Activated naive CD8-positive, alpha-beta T cell treated with anti-CD3 and anti-CD28 coated beads, Interleukin-2, amount 50 U/mL, for 24 hours (primary cell): ENCODE measurements at regions not wholly inside any gene's neighbourhood (a gene's known extent, or its start where the extent isn't known, plus 50 kb on each side); places are given as distances from the start of the nearest gene placed in this dataset.

Experiments
- ATAC-seq: fragments of 150-1000 bp; cut with Tn5 transposase; one replicate; pipeline ENCODE4 v1.10.0; 2021
- DNase-seq: peaks from one replicate; pipeline ENCODE4 v3.0.0; 2021
- H3K27ac Mint-ChIP-seq: one replicate; pipeline ENCODE4 v1.8.0; 2021; ENCODE audit warnings: mild to moderate bottlenecking, mixed read lengths
- H3K27me3 Mint-ChIP-seq: one replicate; pipeline ENCODE4 v1.8.0; 2021; ENCODE audit warnings: mixed read lengths
- H3K36me3 Mint-ChIP-seq: one replicate; pipeline ENCODE4 v1.8.0; 2021; ENCODE audit warnings: low read depth, mixed read lengths
- H3K4me1 Mint-ChIP-seq: one replicate; pipeline ENCODE4 v1.8.0; 2021; ENCODE audit warnings: mixed read lengths
- H3K4me3 Mint-ChIP-seq: one replicate; pipeline ENCODE4 v1.8.0; 2021; ENCODE audit warnings: mild to moderate bottlenecking, moderate library complexity, mixed read lengths
- H3K9me3 Mint-ChIP-seq: one replicate; pipeline ENCODE4 v1.8.0; 2021; ENCODE audit warnings: mixed read lengths

- ATAC-seq (no peak), DNase-seq (no peak)
- Mint-ChIP-seq H3K4me3 (no peak overlapping the region), H3K4me1 (peaks cover 2% of the 10 kb centered on the region), H3K27me3 (no peaks in the 10 kb centered on the region), H3K27ac (no peak overlapping the region), H3K9me3 (no peaks in the 10 kb centered on the region), H3K36me3 (no peaks in the 10 kb centered on the region)
Measured at GRCh38 chr12:46677749-46678148, 148.0 kb downstream of the SLC38A4 start.

- Mint-ChIP-seq H3K27ac (no peak overlapping the region), H3K4me1 (peaks cover 2% of the 10 kb centered on the region), H3K36me3 (no peaks in the 10 kb centered on the region), H3K4me3 (no peak overlapping the region), H3K9me3 (no peaks in the 10 kb centered on the region), H3K27me3 (no peaks in the 10 kb centered on the region)
- DNase-seq (no peak), ATAC-seq (no peak)
Measured at GRCh38 chr12:46676797-46677520, 148.8 kb downstream of the SLC38A4 start.

DNA sequence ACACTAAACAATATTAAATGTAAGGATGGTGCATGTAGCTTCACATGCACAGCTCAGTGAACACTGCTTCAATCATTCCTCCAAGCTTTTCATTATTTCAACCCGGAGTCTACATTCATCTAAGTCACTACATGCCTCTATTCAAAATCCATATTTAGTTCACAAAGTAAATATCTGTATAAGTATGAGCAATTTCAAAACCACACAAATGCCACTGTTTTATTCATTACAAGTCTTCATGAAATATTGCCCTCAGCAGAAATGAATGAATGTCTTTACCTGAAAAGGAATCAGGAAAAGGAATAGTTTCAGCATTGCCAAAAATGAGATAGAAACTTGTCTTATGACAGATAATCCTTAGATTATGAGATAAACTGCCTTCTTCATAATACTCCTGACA, 149.4 kb downstream of the SLC38A4 start:
- ATAC-seq (no peak), DNase-seq (no peak)
- H3K4me3 Mint-ChIP-seq = no peak overlapping the region
- H3K9me3 Mint-ChIP-seq = no peaks in the 10 kb centered on the region
- peaks cover 2% of the 10 kb centered on the region for H3K4me1 Mint-ChIP-seq
- H3K36me3 Mint-ChIP-seq = no peaks in the 10 kb centered on the region
- H3K27ac Mint-ChIP-seq = no peak overlapping the region
- no peaks in the 10 kb centered on the region for H3K27me3 Mint-ChIP-seq

- DNase-seq = no peak
- Mint-ChIP-seq H3K9me3 (no peaks in the 10 kb centered on the region), H3K4me3 (no peak overlapping the region), H3K36me3 (no peaks in the 10 kb centered on the region), H3K27ac (no peak overlapping the region), H3K4me1 (peaks cover 2% of the 10 kb centered on the region), H3K27me3 (no peaks in the 10 kb centered on the region)
- ATAC-seq = no peak
Measured at GRCh38 chr12:46675736-46676135, 150.1 kb downstream of the SLC38A4 start.

DNA sequence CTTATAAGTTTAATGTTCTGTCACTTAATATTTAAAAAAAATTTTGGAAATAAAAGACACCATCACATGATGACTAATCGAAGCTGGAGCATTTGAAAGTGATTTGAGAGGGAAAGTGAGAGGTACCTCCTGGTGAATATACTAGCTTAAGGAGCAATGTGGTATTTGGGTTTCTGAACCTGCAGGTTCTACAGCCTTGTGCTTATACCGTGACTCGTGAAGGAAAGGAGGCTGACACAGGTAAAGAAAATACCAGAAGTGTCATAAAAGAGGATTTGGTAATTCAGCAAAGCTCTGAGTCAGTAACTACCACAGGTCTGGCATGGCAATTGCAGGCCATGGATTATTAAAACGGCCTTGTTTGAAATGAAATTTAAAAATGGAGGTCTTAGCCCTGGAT, 151.0 kb downstream of the SLC38A4 start:
- H3K27ac Mint-ChIP-seq = no peak overlapping the region
- peaks cover 3% of the 10 kb centered on the region for H3K36me3 Mint-ChIP-seq
- DNase-seq = no peak
- peaks cover 2% of the 10 kb centered on the region for H3K4me1 Mint-ChIP-seq
- no peak for ATAC-seq
- no peaks in the 10 kb centered on the region for H3K9me3 Mint-ChIP-seq
- H3K4me3 Mint-ChIP-seq = no peak overlapping the region
- no peaks in the 10 kb centered on the region for H3K27me3 Mint-ChIP-seq

GRCh38 chr12:46674129-46674528, 151.7 kb downstream of the SLC38A4 start:
- no peaks in the 10 kb centered on the region for H3K9me3 Mint-ChIP-seq
- peaks cover 2% of the 10 kb centered on the region for H3K4me1 Mint-ChIP-seq
- ATAC-seq (no peak), DNase-seq (no peak)
- H3K4me3 Mint-ChIP-seq = no peak overlapping the region
- H3K27ac Mint-ChIP-seq = no peak overlapping the region
- peaks cover 3% of the 10 kb centered on the region for H3K36me3 Mint-ChIP-seq
- H3K27me3 Mint-ChIP-seq = no peaks in the 10 kb centered on the region

- peaks cover 2% of the 10 kb centered on the region for H3K4me1 Mint-ChIP-seq
- DNase-seq = no peak
- no peak overlapping the region for H3K27ac Mint-ChIP-seq
- H3K9me3 Mint-ChIP-seq = no peaks in the 10 kb centered on the region
- no peak for ATAC-seq
- H3K36me3 Mint-ChIP-seq = peaks cover 3% of the 10 kb centered on the region
- H3K4me3 Mint-ChIP-seq = no peak overlapping the region
- no peaks in the 10 kb centered on the region for H3K27me3 Mint-ChIP-seq
Measured at GRCh38 chr12:46671102-46671501, 154.7 kb downstream of the SLC38A4 start.

DNA sequence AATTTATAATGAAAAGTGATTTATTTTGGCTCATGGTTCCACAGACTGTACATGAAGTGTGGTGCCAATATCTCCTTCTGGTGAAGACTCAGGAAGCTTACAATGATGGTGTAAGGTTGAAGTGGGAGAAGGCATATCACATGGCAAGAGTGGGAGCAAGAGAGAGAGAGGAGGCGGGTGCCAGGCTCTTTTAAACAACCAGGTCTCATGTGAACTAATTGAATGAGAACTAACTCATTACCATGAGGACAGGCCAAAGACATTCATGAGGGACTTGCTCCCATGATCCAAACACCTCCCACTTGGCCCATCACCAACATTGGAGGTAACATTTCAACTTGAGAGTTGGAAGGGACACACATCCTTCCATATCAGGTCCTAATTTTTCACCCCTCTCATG, 155.2 kb downstream of the SLC38A4 start:
- H3K9me3 Mint-ChIP-seq = no peaks in the 10 kb centered on the region
- no peak overlapping the region for H3K27ac Mint-ChIP-seq
- ATAC-seq (no peak), DNase-seq (no peak)
- H3K4me3 Mint-ChIP-seq = no peak overlapping the region
- H3K4me1 Mint-ChIP-seq = peaks cover 2% of the 10 kb centered on the region
- H3K36me3 Mint-ChIP-seq = peaks cover 3% of the 10 kb centered on the region
- no peaks in the 10 kb centered on the region for H3K27me3 Mint-ChIP-seq

- H3K9me3 Mint-ChIP-seq = no peaks in the 10 kb centered on the region
- ATAC-seq = no peak
- no peak overlapping the region for H3K27ac Mint-ChIP-seq
- H3K27me3 Mint-ChIP-seq = no peaks in the 10 kb centered on the region
- peaks cover 3% of the 10 kb centered on the region for H3K36me3 Mint-ChIP-seq
- peaks cover 6% of the 10 kb centered on the region for H3K4me1 Mint-ChIP-seq
- DNase-seq = no peak
- no peak overlapping the region for H3K4me3 Mint-ChIP-seq
Measured at GRCh38 chr12:46669720-46670119, 156.1 kb downstream of the SLC38A4 start.

DNA sequence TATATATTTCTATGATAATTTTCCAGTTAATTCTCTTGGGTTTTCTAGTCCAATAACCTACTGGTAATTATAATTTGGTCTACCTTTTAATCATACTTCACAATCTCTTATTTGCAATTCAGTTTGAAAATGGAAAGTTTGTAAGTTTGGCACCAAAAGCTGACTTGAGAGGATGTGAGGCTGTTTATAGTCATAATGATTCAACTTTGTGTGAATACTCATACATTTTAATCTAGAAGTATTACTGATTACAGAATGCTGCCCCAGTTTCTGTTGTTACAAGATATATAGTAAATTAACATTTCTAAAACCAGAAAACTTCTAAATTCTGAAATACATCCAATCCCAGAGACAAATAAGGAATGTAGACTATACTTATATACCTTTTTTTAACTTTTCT, 158.2 kb downstream of the SLC38A4 start:
- Mint-ChIP-seq H3K36me3 (peaks cover 3% of the 10 kb centered on the region), H3K27ac (no peak overlapping the region), H3K4me3 (no peak overlapping the region), H3K4me1 (peaks cover 8% of the 10 kb centered on the region), H3K27me3 (no peaks in the 10 kb centered on the region), H3K9me3 (no peaks in the 10 kb centered on the region)
- no peak for ATAC-seq
- DNase-seq = no peak

GRCh38 chr12:46664761-46665287, 161.0 kb downstream of the SLC38A4 start:
- DNase-seq (no peak), ATAC-seq (peak; percentile 90)
- Mint-ChIP-seq H3K27me3 (no peaks in the 10 kb centered on the region), H3K4me1 (peaks cover 25% of the 10 kb centered on the region), H3K9me3 (no peaks in the 10 kb centered on the region), H3K27ac (peak overlapping the region; percentile 32), H3K36me3 (no peaks in the 10 kb centered on the region), H3K4me3 (no peak overlapping the region)

DNA sequence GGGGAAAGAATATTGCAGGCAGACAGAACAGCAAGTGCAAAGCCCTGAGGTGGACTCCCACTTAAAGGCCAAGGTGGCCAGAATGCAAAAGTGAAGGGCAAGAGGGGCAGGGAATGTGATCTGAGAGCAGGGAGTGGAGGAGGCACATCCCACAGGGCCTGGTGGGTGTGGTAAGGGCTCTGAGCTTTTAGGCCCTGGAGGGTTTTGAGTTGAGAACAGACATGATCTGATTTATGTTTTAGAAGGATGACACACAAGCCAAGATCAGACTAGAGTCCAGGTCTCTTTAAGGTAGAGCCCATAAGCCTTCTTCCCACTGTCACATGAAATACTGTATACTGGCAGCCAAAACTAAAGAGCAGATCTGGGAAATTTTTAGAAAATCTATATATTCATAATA, 162.5 kb downstream of the SLC38A4 start:
- Mint-ChIP-seq H3K36me3 (no peaks in the 10 kb centered on the region), H3K9me3 (no peaks in the 10 kb centered on the region), H3K27me3 (no peaks in the 10 kb centered on the region), H3K4me3 (no peak overlapping the region), H3K4me1 (peaks cover 35% of the 10 kb centered on the region), H3K27ac (peak overlapping the region; percentile 26)
- ATAC-seq = no peak
- DNase-seq = no peak

DNA sequence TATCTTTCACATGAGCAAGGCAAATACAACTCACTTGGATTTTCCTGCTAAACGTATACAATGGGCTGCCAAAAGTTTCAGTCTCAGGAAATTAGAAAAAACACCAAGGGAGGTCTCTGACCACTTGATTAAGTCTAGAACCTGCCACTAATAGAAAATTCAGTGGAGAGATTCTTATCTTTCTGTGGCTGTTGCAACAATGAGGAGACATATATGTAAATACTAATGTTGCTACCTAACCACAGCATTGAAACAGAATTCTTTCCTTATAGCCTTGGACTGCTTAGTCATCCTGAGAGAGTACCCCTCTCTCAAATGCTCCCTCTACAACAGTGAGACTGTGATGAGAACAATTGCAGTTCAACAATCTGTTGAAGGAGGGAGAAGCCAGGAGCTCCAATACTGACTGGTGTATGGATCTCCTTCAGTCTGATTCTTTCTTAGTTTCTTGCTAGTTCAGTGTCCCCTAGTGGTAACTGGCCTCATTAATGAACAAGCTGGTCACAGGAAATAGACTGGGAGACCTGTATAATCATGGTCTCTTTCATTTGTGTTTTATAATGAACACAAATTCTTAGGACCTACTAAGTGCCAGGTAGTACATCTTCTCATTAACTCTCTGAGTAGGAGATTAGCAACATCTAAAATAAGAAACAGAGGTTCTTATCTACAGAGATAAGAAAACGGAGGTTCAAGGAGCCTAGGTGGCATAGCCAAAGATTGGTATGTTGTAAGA, 164.5 kb downstream of the SLC38A4 start:
- no peak overlapping the region for H3K4me3 Mint-ChIP-seq
- H3K27ac Mint-ChIP-seq = no peak overlapping the region
- H3K4me1 Mint-ChIP-seq = peaks cover 35% of the 10 kb centered on the region
- H3K27me3 Mint-ChIP-seq = no peaks in the 10 kb centered on the region
- ATAC-seq (peak; percentile 80), DNase-seq (no peak)
- no peaks in the 10 kb centered on the region for H3K9me3 Mint-ChIP-seq
- H3K36me3 Mint-ChIP-seq = no peaks in the 10 kb centered on the region

DNA sequence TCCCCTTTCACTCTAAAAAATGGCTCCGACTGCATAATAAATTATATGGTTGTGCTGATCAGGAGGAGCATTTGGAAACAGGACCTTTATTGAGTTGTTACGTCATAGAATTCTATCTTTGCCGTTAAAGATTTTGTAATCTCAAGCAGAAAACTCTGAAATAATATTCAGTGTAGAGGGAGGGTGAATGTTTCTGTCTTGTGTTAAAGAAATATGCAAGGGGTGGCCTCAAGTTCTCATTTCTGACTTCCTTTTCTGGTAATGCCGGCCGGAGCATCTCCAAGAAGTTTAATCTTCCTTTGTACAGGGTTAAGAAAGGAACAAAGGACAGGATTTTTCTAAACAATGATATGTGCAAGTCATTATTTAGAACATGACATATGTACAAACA, 165.1 kb downstream of the SLC38A4 start:
- no peak for ATAC-seq
- Mint-ChIP-seq H3K36me3 (no peaks in the 10 kb centered on the region), H3K9me3 (no peaks in the 10 kb centered on the region), H3K27me3 (no peaks in the 10 kb centered on the region), H3K27ac (no peak overlapping the region), H3K4me1 (peaks cover 35% of the 10 kb centered on the region), H3K4me3 (no peak overlapping the region)
- no peak for DNase-seq

- ATAC-seq (no peak), DNase-seq (no peak)
- H3K4me3 Mint-ChIP-seq = no peak overlapping the region
- H3K27me3 Mint-ChIP-seq = no peaks in the 10 kb centered on the region
- H3K4me1 Mint-ChIP-seq = peaks cover 35% of the 10 kb centered on the region
- H3K27ac Mint-ChIP-seq = peak overlapping the region; percentile 25
- no peaks in the 10 kb centered on the region for H3K9me3 Mint-ChIP-seq
- no peaks in the 10 kb centered on the region for H3K36me3 Mint-ChIP-seq
Measured at GRCh38 chr12:46660276-46660675, 165.5 kb downstream of the SLC38A4 start.
